GM18502 (cell line): ENCODE measurements at regions not wholly inside any gene's neighbourhood (a gene's known extent, or its start where the extent isn't known, plus 50 kb on each side); places are given as distances from the start of the nearest gene placed in this dataset.
"Not testable (repeated sequence)": the region's sequence is repeated elsewhere in the genome, so short reads cannot be mapped to it uniquely, and the experiment has no call there.

Source experiments
- ATAC-seq: cut with Tn5 transposase; IDR thresholded peaks from one replicate; pipeline ENCODE4 v1.9.1; 2021; ENCODE audit warnings: mild to moderate bottlenecking; ENCODE audit not compliant: unreplicated experiment, poor library complexity

GRCh38 chr2:215805493-215805892, 207.9 kb downstream of the MREG start:
- no peak for ATAC-seq

GRCh38 chr2:215803150-215803549, 210.2 kb downstream of the MREG start:
- ATAC-seq: no peak

GRCh38 chr2:215799194-215799593, 214.2 kb downstream of the MREG start:
- no peak for ATAC-seq

GRCh38 chr2:215797676-215798075, 215.7 kb downstream of the MREG start:
- no peak for ATAC-seq

- no peak for ATAC-seq
These were observed 217.1 kb downstream of the MREG start for GRCh38 chr2:215796140-215796855.

- ATAC-seq: no peak
These were observed 218.4 kb downstream of the MREG start for GRCh38 chr2:215794829-215795546.

- ATAC-seq: peak; percentile 86
These were observed 219.4 kb downstream of the MREG start for GRCh38 chr2:215793747-215794595.

GRCh38 chr2:215791481-215791937, 221.8 kb downstream of the MREG start:
- no peak for ATAC-seq

- no peak for ATAC-seq
These were observed 222.6 kb downstream of the MREG start for GRCh38 chr2:215790523-215791421.

GRCh38 chr2:215787565-215788178, 225.7 kb downstream of the MREG start:
- no peak for ATAC-seq

- no peak for ATAC-seq
These were observed 226.3 kb downstream of the MREG start for GRCh38 chr2:215787025-215787424.

GRCh38 chr2:215784371-215784783, 229.0 kb downstream of the MREG start:
- ATAC-seq: no peak

GRCh38 chr2:215783640-215784039, 229.7 kb downstream of the MREG start:
- not testable (repeated sequence) for ATAC-seq

- ATAC-seq: no peak
These were observed 230.4 kb downstream of the MREG start for GRCh38 chr2:215782965-215783364.

GRCh38 chr2:215782295-215782694, 231.1 kb downstream of the MREG start:
- ATAC-seq: no peak

- ATAC-seq: no peak
These were observed 232.3 kb downstream of the MREG start for GRCh38 chr2:215780907-215781685.

- no peak for ATAC-seq
These were observed 233.0 kb downstream of the MREG start for GRCh38 chr2:215780313-215780712.

- ATAC-seq: no peak
These were observed 233.4 kb downstream of the MREG start for GRCh38 chr2:215779912-215780311.
